Muscle of arm (tissue), 1 donor: ENCODE measurements at regions not wholly inside any gene's neighbourhood (a gene's known extent, or its start where the extent isn't known, plus 50 kb on each side); places are given as distances from the start of the nearest gene placed in this dataset.

Experiments
- DNase-seq: peaks from one replicate; pipeline ENCODE4 v3.0.0-alpha.2; 2013

DNA sequence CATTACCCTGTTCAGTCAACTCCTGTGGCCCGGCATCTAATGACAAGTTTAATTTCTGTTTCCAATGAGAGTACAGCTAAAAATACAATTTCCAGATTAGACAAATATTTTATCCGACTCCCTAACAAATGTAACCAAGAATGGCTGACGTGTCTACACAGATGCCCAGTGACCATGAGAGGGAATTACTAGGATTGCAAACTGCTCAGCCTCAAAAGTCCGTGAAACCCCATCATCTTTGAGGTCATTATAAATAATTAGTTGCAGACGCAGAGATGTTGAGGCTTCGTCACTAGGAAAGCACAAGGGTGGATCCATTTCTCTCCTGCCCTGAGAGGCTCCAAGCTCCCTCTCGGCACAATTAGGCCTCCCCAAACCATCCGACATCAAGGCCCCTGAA is 104.1 kb upstream of the ZNF507 start:
- no peak for DNase-seq

DNA sequence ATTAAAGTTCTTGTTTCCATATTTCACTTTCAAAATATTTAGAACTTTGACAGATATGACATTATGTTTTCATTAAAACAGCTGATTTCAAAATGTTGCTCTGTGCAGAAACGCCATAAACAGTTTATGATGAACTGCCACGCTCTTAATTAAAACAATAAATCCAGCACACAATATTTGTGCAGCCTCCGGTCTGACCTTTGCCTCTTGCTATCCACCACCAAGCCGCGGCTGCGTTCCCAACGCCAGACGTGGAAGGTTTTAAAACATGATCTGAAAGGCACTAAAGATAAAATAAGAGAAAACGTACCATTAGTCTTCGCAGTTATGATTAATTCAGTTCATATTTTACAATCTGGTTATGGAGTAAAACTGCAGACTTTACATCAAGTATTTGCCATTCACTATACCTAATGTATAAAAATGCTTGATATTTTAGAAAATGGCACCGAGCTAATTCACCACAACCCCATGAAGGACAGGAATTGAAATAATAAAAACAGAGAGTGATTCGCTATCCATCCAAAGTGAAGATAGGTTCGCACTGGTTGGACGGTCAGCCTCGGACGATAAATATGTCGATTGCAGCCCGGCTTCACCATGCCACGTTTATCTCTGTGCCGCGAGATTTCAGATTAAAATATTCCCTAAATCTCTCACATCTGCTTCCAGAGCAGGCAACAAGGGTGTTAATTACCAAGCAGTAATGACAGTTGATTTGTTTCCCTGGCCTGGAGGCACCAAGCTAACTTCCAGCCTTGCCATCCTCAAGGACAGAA is 103.3 kb upstream of the ZNF507 start:
- no peak for DNase-seq

DNA sequence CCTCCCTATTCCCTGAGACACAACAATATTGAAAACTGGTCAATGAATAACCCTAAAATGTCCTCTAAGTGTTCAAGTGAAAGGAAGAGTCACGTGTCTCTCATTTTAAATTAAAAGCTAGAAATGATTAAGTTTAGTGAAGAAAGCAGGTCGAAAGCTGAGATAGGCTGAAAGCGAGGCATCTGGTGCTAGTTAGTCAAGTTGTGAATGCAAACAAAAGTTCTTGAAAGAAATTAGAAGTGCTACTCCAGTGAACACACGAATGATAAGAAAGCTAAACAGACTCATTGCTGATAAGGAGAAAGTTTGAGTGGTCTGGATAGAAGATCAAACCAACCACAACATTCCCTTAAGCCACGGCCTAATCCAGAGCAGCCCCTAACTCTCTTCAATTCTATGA is 99.4 kb upstream of the ZNF507 start:
- DNase-seq, result no peak

DNA sequence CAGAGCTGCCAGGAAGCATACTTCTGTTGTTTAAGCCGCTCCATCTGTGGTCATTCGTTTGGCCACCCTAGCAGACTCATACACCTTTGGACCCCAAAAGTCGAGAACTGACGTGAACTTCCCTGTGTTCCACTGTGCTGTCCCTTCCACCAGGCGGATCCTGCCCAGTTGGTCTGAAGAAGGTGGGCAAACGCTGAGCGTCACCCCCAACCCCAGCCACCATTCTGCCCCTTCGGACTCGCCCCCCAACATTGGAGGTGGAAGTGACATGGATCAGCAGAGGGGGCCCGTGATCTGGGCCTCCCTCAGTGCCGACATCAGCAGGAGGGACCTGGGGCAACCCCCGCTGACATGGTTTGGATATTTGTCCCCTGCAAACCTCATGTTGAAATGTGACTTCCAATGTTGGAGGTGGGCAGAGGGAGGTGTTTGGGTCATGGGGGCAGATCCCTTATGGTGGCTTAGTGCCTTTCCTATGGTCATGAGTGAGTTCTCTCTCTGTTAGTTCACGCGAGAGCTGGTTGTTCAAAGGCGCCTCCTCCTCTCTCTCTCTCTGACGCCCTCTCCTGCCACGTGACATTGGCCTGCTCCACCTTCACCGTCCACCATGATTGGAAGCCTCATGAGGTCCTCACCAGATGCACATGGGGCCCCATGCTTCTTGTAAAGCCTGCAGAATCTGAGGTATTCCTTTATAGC is 93.6 kb upstream of the ZNF507 start:
- no peak for DNase-seq

DNA sequence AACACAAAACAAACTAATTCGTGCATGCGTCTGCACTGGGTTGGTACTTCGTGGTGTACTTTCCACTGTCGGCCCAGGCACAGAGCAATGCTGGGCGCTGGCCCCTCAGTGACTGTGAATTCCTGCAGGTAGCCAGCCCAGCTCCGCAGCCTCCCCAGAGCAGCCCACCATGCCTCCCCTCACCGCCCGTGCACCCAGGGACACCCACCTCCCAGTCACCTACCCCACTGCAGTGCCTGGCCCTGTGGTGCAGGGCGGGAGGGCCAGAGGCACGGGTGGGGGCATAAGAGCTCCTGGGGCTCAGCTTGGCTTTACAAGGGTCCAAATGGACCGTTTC is 93.1 kb upstream of the ZNF507 start:
- DNase-seq, result no peak

DNA sequence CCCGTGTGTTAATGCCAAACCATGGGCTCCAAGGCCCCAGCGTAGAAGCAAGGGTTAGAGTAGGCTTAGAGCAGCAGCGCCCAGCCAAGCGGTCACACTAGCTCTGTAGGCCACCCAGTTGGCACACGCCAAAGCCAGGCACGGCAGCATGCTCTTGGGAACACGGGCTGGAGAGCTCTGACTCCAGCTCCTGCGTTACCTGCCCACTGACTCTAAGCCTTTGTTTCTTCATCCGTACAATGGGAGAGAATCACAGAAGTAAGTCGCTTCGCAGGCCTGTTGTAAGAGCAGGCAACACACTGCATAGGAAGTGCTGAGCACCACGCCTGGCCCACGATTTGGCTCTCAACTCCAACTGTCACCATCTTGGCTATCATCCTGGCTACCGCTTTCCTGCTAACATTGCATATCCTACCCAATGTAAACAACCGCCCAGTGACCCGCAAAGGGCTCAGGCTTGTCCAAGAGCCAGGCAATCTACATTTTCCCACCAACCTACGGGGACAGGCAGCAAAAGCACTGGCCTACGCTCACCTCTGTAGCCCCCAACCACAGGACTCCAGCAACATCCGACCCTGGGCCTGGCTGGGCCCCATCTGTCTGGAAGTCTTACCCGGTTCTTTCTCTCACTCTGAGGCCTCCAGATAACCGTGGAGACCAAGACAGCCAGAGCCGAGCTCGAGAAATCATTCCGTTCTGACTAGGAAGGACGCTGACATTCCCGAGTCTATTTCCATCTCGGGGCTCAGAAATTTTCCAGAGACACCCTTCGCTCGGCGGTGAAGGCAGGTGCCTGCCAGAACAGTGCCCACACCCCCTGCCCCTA is 91.5 kb upstream of the ZNF507 start:
- DNase-seq, result no peak

DNA sequence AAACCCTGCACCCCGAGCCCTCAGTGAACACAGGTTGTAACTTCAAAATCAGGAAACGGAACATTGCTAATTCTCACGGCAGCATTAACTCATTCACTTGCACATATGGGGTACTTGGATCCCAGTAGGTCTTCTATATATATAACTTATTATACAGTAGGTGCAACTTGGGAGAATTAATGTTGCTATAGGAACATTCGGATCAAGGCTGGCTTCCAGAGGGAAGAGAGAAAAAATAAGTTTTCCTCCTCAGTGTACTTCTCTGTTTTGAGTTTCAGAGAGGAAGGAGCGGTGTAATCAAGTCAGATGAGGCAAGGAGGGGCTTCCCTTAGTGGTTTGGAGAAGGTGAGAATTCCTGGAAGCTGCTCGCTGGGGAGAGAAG is 90.9 kb upstream of the ZNF507 start:
- DNase-seq, result no peak

DNA sequence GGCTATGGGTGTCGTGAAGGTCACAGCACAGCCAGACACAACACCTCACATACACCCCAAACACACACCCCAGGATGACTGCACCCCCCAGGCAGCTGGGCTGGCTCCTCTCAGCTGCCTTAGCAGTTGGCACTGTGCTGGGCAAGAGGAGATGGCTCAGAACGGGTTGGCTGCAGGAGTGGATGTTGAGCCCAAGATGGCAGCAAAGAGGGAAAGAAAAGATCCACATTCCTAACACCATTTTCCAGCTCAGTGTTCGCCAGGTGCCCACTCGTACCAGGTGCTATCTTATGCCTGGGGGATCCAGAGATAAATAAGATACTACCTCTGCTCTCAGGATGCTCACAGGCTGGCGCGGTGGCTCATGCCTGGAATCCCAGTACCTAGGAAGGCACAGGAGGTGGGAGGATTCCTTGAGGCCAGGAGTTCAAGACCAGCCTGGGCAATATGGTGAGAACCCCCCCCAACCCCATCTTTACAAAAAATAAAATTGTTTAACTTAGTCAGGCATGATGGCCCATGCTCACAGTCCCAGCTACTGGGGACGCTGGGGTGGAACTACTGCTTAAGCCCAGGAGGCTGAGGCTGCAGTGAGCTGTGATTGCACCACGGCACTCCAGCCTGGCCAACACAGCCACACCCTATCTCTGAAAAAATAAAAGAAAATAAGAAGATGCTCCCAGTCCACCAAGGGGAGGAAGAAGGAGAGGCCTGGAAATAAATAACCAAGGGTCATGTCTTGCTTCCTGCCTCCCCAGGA is 89.7 kb upstream of the ZNF507 start:
- DNase-seq, result no peak

DNA sequence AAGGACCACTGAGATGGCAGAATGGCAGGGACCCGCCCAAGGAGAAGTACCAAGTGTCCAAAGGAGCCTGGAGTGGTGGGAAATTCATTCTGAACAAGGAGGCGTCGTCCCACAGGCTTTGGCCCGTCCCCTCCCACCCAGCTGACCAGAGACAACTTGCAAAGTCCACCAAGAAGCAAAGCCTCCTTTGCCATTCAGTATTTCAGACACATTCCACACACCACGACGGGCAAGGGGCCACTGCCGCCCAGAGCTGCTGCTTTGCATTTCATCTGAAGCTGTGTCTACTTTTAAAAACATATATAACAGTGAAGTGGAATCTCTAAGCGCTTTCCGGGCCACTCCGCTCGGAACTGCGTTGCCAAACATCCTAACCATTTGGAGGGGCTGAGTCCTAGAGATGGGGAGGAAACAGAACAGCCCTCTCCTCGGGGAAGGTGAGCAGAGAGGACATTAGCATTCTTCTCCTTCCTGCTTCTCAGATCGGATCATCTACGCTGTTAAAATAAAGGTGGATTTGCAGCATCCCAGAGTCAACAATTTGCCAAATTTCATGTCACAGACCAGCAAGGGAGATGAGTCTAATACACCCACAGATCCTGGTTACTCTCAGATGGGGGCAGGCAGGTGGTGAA is 89.0 kb upstream of the ZNF507 start:
- DNase-seq, result no peak

DNA sequence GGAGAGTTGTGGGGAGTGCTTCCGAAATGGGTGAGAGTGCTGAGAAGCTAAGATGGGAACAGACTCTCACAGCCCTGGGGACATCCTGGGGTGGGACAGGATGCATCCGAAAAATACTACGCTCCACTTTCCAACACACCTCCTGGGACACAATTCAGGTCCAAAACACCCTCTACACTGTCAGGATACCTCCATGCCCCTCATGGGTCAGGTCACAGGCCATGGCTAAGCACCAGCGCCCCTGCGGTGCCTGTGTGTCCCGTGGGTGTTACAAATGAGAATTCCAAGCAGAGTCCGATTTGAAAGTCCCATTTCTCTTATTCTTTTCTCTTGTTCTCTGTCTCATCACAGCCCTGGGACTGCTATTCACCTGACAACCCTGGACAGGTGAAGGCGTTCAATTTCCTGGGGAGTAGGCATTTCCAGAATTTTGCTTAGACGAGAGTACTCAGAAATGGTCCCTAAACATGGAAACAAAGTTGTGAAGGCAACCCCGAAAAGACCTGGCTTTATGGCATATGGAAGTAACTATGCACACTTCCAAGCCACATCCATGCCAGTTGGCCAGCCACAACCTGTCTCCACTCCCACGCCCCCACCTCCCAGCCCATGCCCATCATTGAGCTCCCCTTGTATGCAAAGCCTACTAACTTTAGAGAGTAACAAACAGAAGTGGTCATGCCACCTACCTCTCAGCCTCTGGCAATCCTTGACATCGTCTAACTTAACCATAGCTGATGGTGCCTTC is 87.9 kb upstream of the ZNF507 start:
- DNase-seq, result no peak

DNA sequence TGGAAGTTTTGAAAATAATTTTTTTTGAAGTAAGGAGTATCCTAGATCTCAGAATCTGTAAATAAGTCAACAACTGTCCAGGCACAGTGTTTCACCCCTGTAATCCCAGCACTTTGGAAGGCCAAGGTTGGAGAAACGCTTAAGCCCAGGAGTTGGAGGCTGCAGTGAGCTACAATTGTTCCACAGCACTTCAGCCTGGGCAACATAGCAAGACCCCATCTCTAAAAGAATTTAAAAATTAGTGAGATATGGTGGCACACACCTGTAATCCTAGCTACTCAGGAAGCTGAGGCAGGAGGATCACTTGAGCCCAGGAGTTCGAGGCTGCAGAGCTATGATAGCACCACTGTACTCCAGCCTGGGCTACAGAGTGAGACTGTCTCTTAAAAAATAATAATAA is 87.2 kb upstream of the ZNF507 start:
- DNase-seq, result no peak

DNA sequence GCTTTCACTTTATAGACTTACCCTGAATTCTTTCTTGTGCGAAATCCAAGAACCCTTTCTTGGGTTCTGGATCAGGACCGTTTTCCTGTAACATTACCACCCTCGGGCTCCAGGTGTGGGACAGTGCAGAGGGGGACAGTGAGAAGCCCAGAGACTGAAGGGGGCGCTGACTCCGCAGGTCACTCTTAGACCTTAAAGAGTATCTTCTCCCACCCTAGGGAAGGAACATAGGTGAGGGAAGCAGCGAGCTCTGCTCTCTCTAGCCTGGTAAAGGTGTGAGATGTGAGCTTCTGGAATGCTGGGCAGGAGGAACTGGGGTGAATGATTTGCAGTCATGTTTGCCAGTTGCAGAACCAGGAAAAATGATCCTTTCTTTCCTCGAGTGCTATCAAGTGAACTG is 80.8 kb upstream of the ZNF507 start:
- DNase-seq, result no peak

DNA sequence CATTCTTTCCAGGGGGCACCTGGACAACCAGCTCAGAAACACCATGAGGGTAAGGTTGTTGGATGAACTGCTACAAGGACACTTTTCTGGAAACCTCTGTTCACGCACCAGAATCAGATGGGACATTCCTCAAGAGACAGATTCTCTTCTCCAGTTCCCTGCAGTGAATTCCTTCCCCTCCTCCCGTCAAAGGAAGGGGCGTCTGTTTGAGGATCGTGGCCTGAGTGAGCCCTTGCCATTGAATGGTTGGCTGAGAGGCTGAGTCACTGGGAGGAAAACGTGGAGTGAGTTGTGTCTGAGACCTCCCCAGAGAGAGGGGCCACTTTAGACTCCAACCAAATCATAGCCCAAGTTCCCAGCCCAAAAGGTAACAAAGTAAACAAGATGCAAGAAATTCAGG is 79.4 kb upstream of the ZNF507 start:
- no peak for DNase-seq

DNA sequence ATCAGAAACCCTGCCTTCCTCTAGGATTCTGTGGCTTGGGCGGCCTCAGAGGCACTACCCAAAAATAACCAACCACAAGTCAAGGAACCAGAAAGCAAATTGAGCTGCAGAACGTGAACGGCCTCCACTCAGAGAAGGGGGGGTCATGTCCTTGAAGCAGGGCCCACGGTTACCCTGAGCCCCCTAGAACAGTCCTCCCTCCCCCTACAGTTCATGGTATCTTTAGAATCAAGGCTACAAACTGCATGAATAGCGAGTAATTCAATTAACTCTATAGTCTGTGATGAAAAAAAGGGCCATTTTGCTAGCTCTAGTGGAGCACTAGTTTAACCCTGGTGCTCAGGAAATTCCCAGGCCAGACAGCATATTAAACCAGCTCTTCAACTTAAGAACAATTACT is 79.0 kb upstream of the ZNF507 start:
- no peak for DNase-seq

DNA sequence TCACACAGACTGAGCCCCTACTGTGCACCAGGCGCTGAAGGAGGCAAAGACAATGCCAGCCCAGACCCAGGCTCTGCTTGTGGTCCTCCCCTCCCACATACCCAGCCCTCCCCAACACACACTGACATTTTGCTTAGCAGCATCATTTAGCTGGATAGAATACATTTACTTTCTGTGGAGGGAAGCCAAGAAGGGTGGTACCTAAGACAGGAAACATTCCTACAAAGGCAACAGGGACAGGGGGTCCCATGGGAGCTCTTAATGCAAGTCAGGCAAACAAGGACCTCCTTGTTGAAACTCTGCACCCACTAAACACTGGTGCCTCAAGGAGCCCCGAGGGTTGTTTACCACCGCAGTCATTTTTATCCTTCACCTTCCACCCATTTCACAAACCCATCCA is 77.0 kb upstream of the ZNF507 start:
- no peak for DNase-seq

DNA sequence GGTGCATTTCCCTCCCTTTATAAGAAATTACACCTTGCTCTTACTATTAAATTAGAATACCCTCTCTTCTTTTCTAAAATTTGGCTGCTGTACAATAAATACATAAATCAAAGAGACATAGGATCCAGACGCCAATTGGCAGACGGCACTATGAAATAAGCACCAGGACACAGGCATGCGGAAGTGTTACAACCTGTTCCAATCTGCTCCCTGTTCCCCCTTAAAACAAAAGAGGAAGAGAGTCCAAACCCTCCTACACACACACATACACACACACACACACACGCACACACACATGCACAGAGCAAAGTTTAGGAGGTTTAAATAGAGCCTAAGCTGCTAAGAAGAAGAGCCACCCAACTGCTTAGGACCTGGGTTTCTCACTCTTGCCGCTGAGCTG is 75.6 kb upstream of the ZNF507 start:
- no peak for DNase-seq

DNA sequence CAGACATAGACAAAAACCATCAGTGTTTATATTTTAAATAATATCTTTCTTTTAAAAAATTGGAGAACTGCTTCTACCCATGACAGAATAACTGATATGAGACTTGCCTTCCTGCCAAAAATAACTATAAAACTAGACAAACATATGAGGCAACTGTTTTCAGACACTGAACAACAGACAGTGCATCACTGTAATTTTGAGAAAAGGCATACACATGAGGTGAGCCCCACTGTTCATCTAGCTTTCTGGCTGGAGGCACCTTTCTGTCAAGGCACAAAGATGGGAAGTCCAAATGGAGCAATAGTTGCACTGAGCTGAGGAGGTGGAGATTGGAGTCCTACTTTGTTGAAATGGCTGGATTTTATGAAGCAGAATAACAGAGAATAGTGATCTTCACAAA is 71.9 kb upstream of the ZNF507 start:
- no peak for DNase-seq

DNA sequence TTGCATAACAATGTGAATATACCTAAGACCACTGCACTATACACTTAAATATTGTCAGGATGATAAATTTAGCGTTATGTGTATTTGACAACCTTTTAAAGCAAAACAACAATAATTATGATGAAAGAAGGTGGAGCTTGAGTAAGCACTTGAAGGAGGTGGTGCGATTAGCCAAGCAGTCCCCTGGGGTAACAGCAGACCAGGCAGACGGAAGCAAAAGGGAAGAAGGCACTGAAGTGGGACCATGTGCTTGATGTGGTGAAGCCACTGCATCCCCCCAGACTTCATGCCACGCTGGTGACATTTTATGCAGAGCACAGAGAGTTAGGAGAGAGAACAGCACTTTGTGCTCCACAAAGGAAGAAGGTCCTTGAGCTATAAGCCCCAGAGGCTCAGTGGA is 58.3 kb upstream of the ZNF507 start:
- no peak for DNase-seq

DNA sequence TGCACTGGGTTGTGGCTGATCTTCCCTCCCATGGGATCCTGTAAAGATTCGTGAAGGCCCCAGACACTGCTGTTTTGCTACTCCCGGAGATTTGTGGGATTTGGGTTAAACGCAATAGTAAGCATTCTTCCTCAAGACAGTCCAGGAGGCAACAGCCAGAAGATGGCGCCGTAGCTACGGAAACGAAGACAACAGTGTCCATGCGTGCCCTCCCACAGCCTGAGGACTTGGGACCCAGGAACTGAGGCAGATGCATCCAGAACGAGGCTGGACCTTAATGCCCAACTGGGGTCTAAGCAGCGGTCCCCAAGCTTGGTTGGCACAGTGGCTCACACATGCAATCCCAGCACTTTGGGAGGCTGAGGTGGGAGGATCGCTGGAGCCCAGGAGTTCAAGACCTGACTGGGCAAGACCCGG is 57.6 kb upstream of the ZNF507 start:
- peak; percentile 70 for DNase-seq

DNA sequence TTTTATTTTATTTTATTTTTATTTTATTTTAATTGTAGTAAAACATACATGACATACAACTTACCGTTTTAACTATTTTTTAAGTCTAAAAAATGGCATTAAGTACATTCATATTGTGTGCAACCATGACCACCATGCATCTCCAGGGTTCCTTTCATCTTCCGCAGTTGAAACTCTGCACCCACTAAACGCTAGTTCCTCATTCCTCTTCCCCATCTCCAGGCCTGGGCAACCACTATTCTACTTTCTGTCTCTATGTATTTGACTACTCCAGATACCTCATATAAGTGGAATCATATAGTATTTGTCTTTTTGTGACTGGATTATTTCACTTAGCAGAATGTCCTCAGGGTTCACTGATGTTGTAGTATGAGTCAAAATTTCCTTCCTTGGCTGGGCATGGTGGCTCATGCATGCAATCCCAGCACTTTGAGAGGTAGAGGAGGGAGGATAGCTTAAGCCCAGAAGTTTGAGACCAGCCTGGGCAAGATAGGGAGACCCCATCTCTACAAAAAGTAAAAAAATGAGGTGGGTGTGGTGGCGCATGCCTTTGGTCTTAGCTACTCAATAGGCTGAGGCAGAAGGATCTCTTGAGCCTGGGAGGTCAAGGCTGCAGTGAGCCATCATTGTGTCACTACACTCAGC is 55.7 kb upstream of the ZNF507 start:
- DNase-seq, result no peak

DNA sequence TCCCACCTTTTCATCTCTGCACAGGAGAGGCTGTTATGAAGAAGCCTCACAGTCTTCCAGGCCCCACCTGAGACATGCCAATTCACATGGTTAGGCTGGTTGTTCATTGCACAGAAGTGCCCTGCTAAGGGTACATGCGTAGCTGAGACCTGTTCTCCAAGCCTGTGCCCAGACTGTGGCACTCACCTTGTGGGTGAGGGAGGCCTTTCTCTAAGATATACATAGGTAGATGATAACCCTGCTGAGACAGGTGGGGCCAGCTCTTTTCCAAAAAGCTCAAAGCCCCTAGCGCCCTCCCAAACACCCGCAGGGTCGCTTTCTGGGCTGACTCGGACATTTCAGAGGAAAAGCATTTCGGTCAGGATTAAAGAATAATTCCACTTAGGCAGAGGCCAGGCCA is 53.5 kb upstream of the ZNF507 start:
- no peak for DNase-seq
